Erythroblast (primary cell): ENCODE measurements at regions not wholly inside any gene's neighbourhood (a gene's known extent, or its start where the extent isn't known, plus 50 kb on each side); places are given as distances from the start of the nearest gene placed in this dataset.
A peak's percentile ranks its signal among the peaks of the same experiment; 100 is the strongest.

Experiments
- DNase-seq, 2 experiments: peaks; one replicate each; lab custom pipeline; 2025; lab: John Stamatoyannopoulos, UW
- GATA1 ChIP-seq: IDR thresholded peaks from 2 replicates; pipeline ENCODE4 v1.6.1; 2011; ENCODE audit warnings: low read depth, mild to moderate bottlenecking, control low read depth, low read length, moderate library complexity
- POLR2A ChIP-seq: IDR thresholded peaks from 2 replicates; pipeline ENCODE4 v1.6.1; 2011; ENCODE audit warnings: mild to moderate bottlenecking, low read length

DNA sequence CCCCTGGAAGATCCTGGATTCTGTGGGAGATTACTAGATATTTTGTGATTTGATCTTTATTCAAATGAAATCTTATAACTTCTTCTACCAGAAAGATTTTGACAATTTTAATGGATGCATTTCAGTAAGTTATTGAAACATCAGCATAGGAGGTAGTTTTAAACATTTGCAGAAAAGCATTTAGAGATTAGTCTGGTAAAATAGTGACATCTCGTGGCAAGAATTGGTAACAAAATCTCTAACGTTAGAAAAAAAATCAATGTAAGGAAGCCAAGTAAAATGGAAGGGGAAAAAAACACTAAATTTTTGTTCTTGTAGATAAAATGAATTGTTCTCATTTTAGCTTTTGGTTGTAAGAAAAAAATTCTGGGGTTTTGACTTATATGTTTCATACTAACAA is 73.3 kb downstream of the TASL start:
- DNase-seq = peak; percentile 2 to 41

DNA sequence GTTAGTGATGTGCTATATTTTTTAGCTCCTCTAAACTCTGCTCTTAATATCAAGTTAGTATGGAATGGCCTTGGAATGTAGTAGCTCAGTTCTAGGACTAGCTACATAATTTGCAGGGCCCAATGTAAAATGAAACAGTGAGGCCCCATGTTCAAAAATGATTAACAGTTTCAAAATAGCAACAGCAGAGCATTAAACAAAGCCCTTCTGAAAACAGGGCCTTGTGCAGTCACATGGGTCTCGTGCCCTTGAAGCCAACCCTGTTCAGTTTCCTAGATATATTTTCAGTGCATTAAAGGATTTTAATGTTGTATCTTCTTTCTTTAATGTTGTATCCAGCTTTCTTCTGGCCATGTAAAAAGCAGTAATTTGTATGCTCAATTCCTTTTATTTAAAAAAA is 82.1 kb downstream of the TASL start:
- TF ChIP-seq POLR2A = no peak
- no peak for TF ChIP-seq GATA1

More for the DNA sequence above, 73.3 kb downstream of the TASL start:
- TF ChIP-seq POLR2A (no peak), GATA1 (no peak)

DNA sequence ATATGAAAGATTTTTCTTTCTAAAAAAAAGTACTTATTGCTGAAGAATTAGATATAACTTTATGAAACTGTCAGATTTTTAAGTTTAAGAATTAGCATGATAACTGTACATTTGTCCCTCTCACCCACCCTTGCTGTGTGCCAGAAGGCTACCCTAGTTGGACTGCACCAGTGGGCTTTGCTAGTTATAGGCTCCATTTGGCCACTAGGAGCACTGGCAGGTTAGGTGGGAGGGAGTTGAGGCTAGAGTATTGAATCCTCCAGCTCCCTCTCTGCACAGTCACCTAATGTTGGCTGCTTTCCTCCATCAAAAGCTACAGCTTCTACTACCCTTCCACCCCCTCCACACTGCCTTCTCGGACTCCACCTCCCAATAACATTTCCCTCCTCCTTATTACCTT is 84.2 kb downstream of the TASL start:
- TF ChIP-seq POLR2A = no peak
- TF ChIP-seq GATA1 = no peak
- no peak for DNase-seq

More for the DNA sequence above, 82.1 kb downstream of the TASL start:
- DNase-seq = no peak

DNA sequence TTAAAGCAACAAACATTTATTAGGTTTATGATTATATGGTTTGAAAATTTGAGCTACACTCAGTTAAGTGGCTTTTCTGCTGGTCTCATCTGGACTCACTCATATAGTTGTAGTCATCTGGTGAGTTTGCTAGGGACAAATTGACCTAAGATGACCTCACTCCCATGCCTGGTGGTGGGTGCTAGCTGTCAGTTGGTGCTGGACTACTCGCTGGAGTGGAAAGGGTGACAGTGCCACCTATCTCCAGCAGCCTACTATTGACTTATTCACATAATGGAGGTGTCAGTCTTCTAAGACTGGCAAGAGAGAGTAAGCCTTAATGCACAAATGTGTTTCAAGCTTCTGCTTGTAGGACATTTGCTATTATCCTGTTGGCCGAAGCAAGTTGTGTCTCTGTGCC is 88.2 kb downstream of the TASL start:
- no peak for DNase-seq
- no peak for TF ChIP-seq POLR2A
- no peak for TF ChIP-seq GATA1

DNA sequence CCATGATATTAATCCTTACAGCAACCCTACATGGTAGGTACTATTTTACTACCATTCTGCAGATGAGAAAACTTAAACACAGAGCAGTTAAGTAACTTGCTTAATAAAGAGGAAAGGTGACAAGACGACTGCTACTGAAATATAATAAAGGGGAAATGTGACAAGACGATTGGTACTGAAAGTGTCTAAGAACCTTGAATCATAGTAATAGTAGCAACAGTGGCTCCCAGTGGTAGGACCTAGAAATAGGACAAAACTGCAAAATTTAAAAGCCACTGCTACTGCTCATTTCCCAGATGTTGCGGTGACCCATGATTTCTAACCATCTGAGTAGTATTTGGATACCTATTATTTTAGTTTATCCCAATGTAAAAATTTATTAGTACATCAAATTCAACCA is 89.5 kb downstream of the TASL start:
- no peak for DNase-seq
- TF ChIP-seq POLR2A (no peak), GATA1 (no peak)

DNA sequence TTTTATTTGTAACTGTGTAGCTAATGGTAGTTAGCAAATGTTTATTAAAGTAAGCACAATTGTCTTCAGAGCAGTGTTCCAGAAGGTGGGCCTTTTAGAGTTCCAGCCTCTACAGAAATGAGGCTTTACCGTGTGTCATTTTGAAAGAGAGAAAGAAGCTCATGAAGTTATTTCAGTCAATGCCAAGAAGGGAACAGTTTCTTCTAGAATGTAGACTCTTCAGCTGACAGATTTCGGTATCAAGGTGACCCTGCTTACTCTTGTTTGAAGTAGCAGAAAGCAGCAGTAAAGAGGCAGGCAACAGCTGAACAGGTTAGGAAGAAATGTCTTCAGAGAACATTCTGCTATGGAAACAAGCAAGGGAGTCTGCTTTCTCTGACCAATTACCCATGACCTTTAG is 93.6 kb downstream of the TASL start:
- DNase-seq = no peak
- no peak for TF ChIP-seq GATA1
- no peak for TF ChIP-seq POLR2A

DNA sequence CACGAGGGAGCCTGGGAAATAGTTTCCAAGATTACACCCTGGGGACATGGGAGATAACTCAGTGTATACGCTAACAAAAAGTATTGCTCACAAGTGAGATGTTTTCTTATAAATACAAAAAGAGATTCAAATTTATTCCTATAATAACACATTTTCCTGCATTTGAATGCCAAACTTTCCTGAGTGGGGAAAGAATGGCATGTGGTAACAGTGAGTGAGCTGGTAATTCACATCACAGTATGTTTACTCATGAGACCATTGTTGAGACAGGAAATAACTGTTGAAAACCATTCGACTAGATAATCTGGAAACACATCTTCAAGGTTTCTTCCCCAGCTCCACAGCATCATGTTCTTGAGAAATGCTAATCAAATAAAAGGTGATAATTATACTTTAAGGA is 109.1 kb downstream of the TASL start:
- no peak for TF ChIP-seq GATA1
- no peak for TF ChIP-seq POLR2A
- DNase-seq = no peak
